ENCODE measurements at regions not wholly inside any gene's neighbourhood (a gene's known extent, or its start where the extent isn't known, plus 50 kb on each side); places are given as distances from the start of the nearest gene placed in this dataset.

DNA sequence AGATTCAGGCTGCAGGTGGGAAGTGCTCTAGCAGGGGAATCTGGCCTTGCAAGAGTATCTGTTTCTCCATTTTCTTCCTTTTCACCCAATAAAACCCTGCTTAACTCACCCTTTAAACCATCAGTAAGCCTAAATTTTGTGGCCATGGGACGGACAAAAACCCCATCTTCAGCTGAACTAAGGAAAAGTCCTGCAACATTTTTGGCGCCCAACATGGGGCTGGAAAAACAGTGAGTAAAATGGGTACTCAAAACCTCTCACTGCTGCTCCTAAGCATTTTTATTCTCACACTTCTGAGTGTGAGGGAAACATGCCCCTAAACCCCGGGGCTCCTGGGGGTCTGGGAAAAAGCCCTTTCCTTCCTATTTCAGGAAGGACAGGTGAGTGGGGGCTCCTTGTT lies 414.3 kb downstream of the ZNF804A start:
- TF ChIP-seq CTCF (conservative IDR thresholded peaks at IDR 0.05; ENCODE audit: low read length) (no peak), EZH2phosphoT487 (IDR thresholded peaks at IDR 0.05; ENCODE audit: borderline replicate concordance, low read depth, low read length) (no peak)
